Muscle of leg (tissue), 3 donors: ENCODE measurements at regions not wholly inside any gene's neighbourhood (a gene's known extent, or its start where the extent isn't known, plus 50 kb on each side); places are given as distances from the start of the nearest gene placed in this dataset.

Experiments
- DNase-seq: peaks from one replicate; pipeline ENCODE4 v3.0.0; 2013
- H3K27ac ChIP-seq: one replicate; pipeline ENCODE4 v1.5.1; 2013; ENCODE audit warnings: mild to moderate bottlenecking, low read length, control low read depth
- H3K27me3 ChIP-seq: one replicate; pipeline ENCODE4 v1.6.1; 2013; ENCODE audit warnings: low read length; ENCODE audit not compliant: control insufficient read depth, insufficient read depth
- H3K36me3 ChIP-seq: one replicate; pipeline ENCODE4 v1.6.1; 2013; ENCODE audit warnings: low read length; ENCODE audit not compliant: control insufficient read depth, insufficient read depth
- H3K4me1 ChIP-seq: one replicate; pipeline ENCODE4 v1.6.1; 2013; ENCODE audit warnings: low read length; ENCODE audit not compliant: control insufficient read depth, insufficient read depth
- H3K4me3 ChIP-seq: one replicate; pipeline ENCODE4 v1.5.1; 2013; ENCODE audit warnings: low read length, control low read depth
- H3K9me3 ChIP-seq: replicated peaks from 2 replicates; pipeline ENCODE4 v1.6.1; 2013; ENCODE audit warnings: low read depth, low read length; ENCODE audit not compliant: control insufficient read depth
- WGBS: methylation state at CpG from one replicate; pipeline ENCODE4 v1.1.5; 2013; ENCODE audit warnings: missing lambda C conversion rate; ENCODE audit not compliant: insufficient coverage; 5-methylcytosine and 5-hydroxymethylcytosine counted together

DNA sequence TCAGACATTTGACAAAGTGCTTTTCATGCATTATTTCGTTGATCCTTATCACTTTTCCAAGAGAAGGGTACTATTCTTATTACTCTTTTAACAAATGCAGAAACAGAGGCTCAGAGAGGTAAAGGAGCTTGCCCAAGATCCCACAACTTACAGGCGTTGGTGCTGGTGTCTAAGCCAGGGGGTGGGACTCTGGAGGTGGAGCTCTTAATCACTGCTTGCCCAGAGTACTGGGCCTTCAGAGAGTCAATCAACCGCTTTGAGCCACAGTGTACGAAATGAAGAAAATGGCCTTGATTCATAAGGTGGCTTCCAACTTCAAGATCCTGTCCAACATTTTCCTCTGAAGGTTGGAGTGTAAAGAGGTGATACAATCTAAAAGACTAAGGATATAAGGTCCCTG, 211.5 kb downstream of the NECTIN3 start:
- Histone ChIP-seq H3K27ac (no peak overlapping the region), H3K4me1 (no peaks in the 10 kb centered on the region), H3K9me3 (no peaks in the 10 kb centered on the region), H3K4me3 (no peak overlapping the region), H3K27me3 (no peaks in the 10 kb centered on the region), H3K36me3 (no peaks in the 10 kb centered on the region)
- DNase-seq = no peak
- 100% methylated on average over 1 of the region's 4 CpGs for WGBS

DNA sequence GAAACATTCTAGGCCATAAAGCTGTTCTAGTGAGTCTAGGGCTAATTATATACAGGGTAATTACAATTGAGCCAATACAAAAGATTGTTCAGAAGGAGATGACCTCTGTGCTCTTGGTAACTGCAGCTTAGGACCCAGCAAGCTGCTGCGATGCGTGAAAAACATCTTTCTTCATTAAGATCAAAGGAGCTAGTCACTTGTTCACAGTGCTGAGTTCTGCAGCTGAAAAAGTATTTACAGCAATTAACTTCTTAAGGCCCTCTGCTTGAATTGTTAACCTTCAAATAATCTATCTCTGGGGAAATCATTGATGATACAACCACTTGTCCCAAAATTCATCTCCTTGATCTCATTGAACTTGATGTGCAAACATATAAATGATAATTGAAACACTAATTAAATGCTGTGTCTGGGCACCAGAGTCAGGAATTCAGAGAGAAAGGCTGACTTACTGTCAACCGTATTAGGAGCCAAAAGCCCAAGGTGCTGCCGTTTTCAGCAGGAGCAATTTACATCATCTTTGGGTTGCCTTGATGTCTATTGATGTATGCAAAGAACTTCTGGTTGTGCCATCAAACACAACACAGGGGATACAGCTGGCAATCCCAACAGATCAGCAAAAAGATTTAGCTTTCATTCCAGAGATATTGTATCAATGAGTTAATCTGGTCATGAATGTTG, 213.0 kb downstream of the NECTIN3 start:
- Histone ChIP-seq H3K9me3 (no peaks in the 10 kb centered on the region), H3K4me1 (no peaks in the 10 kb centered on the region), H3K4me3 (no peak overlapping the region), H3K27me3 (no peaks in the 10 kb centered on the region), H3K36me3 (no peaks in the 10 kb centered on the region), H3K27ac (no peak overlapping the region)
- no peak for DNase-seq
- WGBS = 50% methylated on average over 2 of the region's 4 CpGs

DNA sequence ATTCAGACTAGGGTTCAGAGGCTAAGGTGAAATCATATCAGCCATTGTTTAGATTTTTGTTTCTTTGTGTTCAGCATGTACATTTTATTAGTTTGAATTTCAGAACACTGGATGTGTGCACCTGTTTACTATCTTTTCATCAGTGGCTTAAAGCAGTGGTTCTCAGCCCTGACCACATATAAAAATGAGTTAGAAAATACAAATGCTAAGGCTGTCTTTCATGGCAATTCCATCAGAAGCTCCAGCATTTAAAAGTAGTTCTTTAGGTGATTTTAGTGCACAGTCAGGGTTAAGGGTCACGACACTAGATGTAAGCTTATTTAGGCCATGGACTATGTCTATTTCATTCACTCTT, 213.5 kb downstream of the NECTIN3 start:
- no peak for DNase-seq
- no peaks in the 10 kb centered on the region for H3K36me3 ChIP-seq

DNA sequence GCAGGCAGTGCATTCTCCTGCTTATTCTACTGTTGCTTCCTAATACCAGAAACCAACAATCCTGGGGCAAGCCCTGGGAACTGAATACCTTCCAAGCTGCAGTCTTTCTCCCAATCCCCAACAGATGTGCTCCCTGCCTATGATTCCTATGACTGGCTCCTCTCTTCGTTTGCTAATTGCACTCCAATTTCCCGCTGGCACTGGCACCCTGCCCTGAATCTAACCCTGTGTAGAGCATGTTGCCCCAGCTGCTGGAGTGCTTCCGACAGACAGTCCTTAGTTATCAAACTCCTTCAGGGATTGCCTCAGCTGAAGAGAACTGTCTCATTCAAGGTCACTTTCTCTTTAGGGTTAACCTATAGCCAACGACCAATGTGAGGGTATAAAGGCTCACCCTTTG, 214.1 kb downstream of the NECTIN3 start:
- Histone ChIP-seq H3K9me3 (no peaks in the 10 kb centered on the region), H3K27me3 (no peaks in the 10 kb centered on the region), H3K4me3 (no peak overlapping the region), H3K27ac (no peak overlapping the region), H3K4me1 (no peaks in the 10 kb centered on the region), H3K36me3 (no peaks in the 10 kb centered on the region)
- WGBS = 45% methylated on average over 4 of the region's 4 CpGs
- peak; percentile 56 for DNase-seq

More for the DNA sequence above, 213.5 kb downstream of the NECTIN3 start:
- Histone ChIP-seq H3K4me3 (no peak overlapping the region), H3K9me3 (no peaks in the 10 kb centered on the region), H3K27me3 (no peaks in the 10 kb centered on the region), H3K4me1 (no peaks in the 10 kb centered on the region), H3K27ac (no peak overlapping the region)
- no CpG with 5 or more reads among the region's 1 CpG for WGBS

DNA sequence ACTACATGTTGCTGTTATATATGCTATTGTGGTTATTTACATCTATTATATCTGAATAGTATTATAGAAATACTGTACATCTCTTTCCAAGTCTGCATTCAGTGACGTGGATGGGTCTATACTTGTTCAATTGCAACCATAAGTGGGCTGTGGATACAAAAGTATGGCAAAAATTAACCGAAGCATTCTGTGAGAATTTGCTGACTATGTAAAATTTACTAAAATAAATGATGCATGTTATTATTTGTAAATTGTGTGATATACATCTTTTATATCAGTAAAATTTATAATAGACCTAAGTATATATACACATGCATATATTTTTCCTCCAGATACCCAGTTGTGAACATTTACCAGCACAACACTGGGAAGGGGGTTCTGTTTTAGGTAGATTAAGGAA, 215.1 kb downstream of the NECTIN3 start:
- no peak overlapping the region for H3K27ac ChIP-seq
- no peak for DNase-seq
- H3K4me1 ChIP-seq = no peaks in the 10 kb centered on the region
- WGBS = no CpG with 5 or more reads among the region's 2 CpGs
- H3K4me3 ChIP-seq = no peak overlapping the region
- no peaks in the 10 kb centered on the region for H3K36me3 ChIP-seq
- no peaks in the 10 kb centered on the region for H3K27me3 ChIP-seq
- no peaks in the 10 kb centered on the region for H3K9me3 ChIP-seq

DNA sequence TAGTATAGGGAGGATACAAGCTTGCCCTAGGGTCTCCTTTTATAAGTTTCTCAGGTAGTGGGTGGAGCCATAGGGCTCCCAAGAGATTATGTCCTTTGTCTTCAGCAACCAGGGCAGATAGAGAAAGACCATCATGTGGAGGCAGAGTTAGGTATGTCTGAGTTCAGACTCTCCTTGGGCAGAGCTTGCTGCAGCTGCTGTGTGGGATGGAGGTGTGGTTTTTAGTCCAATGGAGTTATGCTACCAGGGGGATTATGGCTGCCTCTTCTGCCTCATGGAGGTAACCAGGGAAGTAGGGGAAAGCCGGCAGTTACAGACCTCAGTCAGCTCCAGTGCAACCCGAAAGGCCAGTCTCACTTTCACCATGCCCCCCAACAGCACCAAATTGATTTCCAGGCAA, 220.5 kb downstream of the NECTIN3 start:
- H3K4me1 ChIP-seq = no peaks in the 10 kb centered on the region
- H3K9me3 ChIP-seq = no peaks in the 10 kb centered on the region
- H3K27me3 ChIP-seq = no peaks in the 10 kb centered on the region
- H3K4me3 ChIP-seq = no peak overlapping the region
- DNase-seq = no peak
- WGBS = no CpG with 5 or more reads among the region's 2 CpGs
- no peaks in the 10 kb centered on the region for H3K36me3 ChIP-seq
- no peak overlapping the region for H3K27ac ChIP-seq

DNA sequence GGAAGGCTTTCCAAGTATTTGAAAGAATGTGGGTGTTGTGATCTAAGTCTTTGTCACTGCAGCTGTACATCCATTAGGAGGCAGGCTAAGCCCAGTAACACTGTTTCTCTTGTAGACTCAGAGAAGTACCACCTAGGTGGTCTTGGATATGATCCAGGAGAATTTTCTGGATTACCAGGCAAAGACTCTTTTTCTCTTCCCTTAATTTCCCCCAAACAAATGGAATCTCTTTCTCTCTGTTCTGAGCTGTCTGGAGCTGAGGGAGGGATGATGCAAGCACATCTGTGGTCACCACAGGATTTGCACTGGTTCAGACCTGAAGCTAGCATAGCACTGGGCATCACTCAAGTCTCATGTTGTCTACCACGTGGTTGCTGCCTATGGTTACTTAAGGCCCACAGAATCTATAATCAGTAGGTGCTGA, 227.6 kb downstream of the NECTIN3 start:
- Histone ChIP-seq H3K9me3 (no peaks in the 10 kb centered on the region), H3K4me3 (no peak overlapping the region), H3K27me3 (no peaks in the 10 kb centered on the region), H3K4me1 (no peaks in the 10 kb centered on the region), H3K27ac (no peak overlapping the region), H3K36me3 (no peaks in the 10 kb centered on the region)
- DNase-seq = no peak
- 60% methylated on average over 1 of the region's 1 CpG for WGBS

DNA sequence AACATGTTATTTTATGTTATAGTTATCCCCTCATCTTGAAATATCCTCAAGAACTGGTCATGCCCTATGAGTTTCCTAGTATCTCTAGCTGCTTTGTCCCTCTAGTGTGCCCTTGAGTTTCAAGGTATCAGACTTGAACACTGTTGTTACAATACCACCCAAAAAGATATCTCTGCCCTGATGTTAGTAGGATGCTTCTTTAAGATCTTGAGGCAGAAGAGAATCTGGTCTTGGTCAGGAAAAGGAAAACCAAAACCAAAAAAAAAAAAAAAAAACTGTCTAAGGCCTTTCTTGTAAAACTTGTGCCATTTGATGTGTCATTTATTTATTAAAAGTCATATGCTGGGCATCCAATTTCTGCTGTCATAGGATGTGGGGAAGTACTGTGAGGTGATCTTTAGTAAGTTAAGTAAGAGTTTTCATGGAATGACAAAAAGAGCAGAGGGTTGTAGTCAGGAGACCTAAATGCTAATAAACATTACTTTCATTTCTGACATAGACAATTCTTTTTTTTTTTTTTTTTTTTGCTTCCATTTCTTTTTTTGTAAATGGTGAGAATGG, 229.7 kb downstream of the NECTIN3 start:
- DNase-seq = no peak
- no peaks in the 10 kb centered on the region for H3K4me1 ChIP-seq
- H3K36me3 ChIP-seq = no peaks in the 10 kb centered on the region
- H3K27ac ChIP-seq = no peak overlapping the region
- H3K27me3 ChIP-seq = no peaks in the 10 kb centered on the region
- no peaks in the 10 kb centered on the region for H3K9me3 ChIP-seq
- no peak overlapping the region for H3K4me3 ChIP-seq

DNA sequence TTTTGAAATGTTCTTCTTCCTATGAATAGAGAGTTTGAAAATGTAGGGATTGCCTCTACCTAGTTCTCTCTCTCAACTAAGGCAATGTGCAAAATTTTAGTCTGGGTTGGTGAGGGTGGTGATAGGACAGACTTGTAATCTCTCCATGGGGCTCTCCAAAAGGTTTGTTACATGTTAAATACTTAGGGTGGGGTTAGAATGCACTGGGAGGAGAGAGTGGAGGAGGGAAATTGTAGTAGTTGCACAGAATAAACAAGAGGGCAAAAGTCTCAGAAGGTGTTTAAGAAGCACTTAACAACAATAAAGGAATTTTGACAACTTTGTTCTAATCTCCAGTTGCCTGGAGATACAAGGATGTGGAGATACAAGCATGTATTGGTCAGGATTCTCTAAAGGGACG, 230.4 kb downstream of the NECTIN3 start:
- H3K4me3 ChIP-seq = no peak overlapping the region
- H3K9me3 ChIP-seq = no peaks in the 10 kb centered on the region
- no CpG with 5 or more reads among the region's 1 CpG for WGBS
- no peaks in the 10 kb centered on the region for H3K4me1 ChIP-seq
- H3K27ac ChIP-seq = no peak overlapping the region
- H3K36me3 ChIP-seq = no peaks in the 10 kb centered on the region
- DNase-seq = no peak
- no peaks in the 10 kb centered on the region for H3K27me3 ChIP-seq

DNA sequence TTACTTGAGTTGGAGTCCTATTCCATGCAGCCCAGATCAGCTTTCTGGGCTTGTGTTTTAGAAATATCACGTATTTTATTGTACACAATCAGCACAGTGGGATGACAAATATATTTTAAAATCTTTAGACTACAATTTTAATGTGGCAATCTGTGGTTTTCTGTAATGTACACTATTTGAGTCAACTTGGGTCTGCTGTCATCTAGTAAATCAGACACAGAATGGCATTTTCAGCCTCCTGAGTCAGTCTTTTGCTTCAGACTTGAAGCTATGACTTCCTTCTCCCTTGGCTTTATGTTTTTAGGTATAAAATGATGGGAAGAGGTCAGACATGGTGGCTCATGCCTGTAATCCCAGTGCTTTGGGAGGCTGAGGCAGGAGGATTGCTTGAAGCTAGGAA, 232.1 kb downstream of the NECTIN3 start:
- Histone ChIP-seq H3K27ac (no peak overlapping the region), H3K4me1 (no peaks in the 10 kb centered on the region), H3K9me3 (no peaks in the 10 kb centered on the region), H3K36me3 (no peaks in the 10 kb centered on the region), H3K27me3 (no peaks in the 10 kb centered on the region), H3K4me3 (no peak overlapping the region)
- DNase-seq = no peak
- no CpG with 5 or more reads among the region's 1 CpG for WGBS

DNA sequence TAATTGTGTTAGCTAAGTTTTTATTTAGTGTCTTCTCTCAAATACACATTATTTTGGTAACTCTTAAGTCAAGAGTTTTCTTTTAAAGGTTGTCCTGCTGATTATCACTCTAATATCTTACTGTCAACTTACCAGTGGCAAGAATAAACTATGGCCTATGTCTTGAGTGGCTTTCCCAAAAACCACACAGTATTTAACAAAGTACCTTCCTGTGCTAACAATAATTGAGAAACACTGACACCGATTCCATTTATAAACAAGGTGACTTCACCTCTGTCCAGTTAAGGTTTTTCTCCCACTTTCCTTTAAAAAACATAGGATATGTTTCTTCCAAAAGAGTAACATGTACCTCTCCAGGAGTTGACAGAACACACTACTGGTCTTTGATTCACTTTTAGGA, 234.3 kb upstream of the CD96 start:
- no peak for DNase-seq
- WGBS = no CpG with 5 or more reads among the region's 1 CpG
- Histone ChIP-seq H3K4me1 (no peaks in the 10 kb centered on the region), H3K27me3 (no peaks in the 10 kb centered on the region), H3K36me3 (no peaks in the 10 kb centered on the region), H3K27ac (no peak overlapping the region), H3K4me3 (no peak overlapping the region), H3K9me3 (no peaks in the 10 kb centered on the region)
